Mammary epithelial cell (primary cell): ENCODE measurements at regions not wholly inside any gene's neighbourhood (a gene's known extent, or its start where the extent isn't known, plus 50 kb on each side); places are given as distances from the start of the nearest gene placed in this dataset.

Source experiments
- EZH2 ChIP-seq: IDR thresholded peaks from 2 replicates; pipeline ENCODE4 v1.6.1; 2012; ENCODE audit warnings: low read length, inconsistent platforms, borderline replicate concordance
- TF ChIP-seq, protein P1 (sequence below), 2 donors: IDR thresholded peaks in 1 of 2; conservative IDR thresholded peaks in 1 of 2; 2 replicates each; pipeline ENCODE4 v1.5.1; 2011 to 2012; ENCODE audit warnings: inconsistent platforms in 2 of 2, low read length in 2 of 2, mild to moderate bottlenecking in 2 of 2, control low read depth in 1 of 2, low read depth in 1 of 2; ENCODE audit not compliant: insufficient read depth in 1 of 2; ENCODE audit errors: extremely low read depth in 1 of 2

DNA sequence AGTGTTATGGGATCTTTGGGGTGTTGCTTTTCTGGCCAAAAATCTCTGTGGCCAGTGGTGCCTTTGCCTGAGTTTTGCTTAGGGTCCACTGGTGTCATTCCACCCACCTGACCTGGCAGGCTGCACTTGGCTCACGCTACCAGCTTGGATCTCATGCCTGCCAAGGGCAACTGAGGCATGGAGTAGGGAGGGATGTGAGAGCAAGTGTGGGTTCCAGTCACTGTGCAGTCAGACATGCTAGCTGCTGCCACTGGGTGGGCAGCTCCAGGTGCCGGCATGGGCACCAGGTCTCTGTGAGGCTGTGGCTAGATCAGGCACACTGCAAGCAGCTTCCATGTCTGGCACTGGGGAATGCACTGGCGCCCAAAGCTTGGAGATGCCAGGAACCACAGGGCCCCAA, 424.1 kb downstream of the PRR32 start:
- TF ChIP-seq, protein P1, sequence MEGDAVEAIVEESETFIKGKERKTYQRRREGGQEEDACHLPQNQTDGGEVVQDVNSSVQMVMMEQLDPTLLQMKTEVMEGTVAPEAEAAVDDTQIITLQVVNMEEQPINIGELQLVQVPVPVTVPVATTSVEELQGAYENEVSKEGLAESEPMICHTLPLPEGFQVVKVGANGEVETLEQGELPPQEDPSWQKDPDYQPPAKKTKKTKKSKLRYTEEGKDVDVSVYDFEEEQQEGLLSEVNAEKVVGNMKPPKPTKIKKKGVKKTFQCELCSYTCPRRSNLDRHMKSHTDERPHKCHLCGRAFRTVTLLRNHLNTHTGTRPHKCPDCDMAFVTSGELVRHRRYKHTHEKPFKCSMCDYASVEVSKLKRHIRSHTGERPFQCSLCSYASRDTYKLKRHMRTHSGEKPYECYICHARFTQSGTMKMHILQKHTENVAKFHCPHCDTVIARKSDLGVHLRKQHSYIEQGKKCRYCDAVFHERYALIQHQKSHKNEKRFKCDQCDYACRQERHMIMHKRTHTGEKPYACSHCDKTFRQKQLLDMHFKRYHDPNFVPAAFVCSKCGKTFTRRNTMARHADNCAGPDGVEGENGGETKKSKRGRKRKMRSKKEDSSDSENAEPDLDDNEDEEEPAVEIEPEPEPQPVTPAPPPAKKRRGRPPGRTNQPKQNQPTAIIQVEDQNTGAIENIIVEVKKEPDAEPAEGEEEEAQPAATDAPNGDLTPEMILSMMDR (conservative IDR thresholded peaks at IDR 0.05 in 1 of 2, IDR thresholded peaks at IDR 0.05 in 1 of 2; ENCODE audit: extremely low read depth in 1 of 2, insufficient read depth in 1 of 2, low read depth in 1 of 2, low read length in 2 of 2): no peak
- TF ChIP-seq EZH2: no peak
